HEK293 (cell line): ENCODE measurements at regions not wholly inside any gene's neighbourhood (a gene's known extent, or its start where the extent isn't known, plus 50 kb on each side); places are given as distances from the start of the nearest gene placed in this dataset.

Source experiments
- CTCF ChIA-PET: fragments of 350-600 bp; formaldehyde crosslinking; extraction: SDS; loops from one replicate; lab custom pipeline; 2021; ENCODE audit warnings: antibody characterized with exemption; lab: Yijun Ruan, JAX
- POLR2A ChIA-PET: fragments of 300-600 bp; formaldehyde crosslinking; extraction: SDS; loops from one replicate; lab custom pipeline; 2020; ENCODE audit warnings: antibody characterized with exemption, inconsistent platforms; lab: Yijun Ruan, JAX
- H3K27ac ChIP-seq: fragments of 200-500 bp; sonication (Bioruptor generic); 2 replicates; pipeline ENCODE4 v1.5.1; 2014; ENCODE audit warnings: low read depth, low read length, control low read depth, inconsistent platforms; ENCODE audit errors: extremely low read depth
- H3K36me3 ChIP-seq, 2 experiments: fragments of 200-500 bp in 1 of 2; sonication (Bioruptor generic) in 1 of 2; 1 replicate in 1 of 2; 2 replicates in 1 of 2; pipeline ENCODE4 v1.5.1; 2014 to 2017; ENCODE audit warnings: inconsistent platforms in 2 of 2, low read length in 2 of 2; ENCODE audit not compliant: control insufficient read depth in 2 of 2, insufficient read depth in 1 of 2
- H3K4me1 ChIP-seq: fragments of 200-500 bp; sonication (Bioruptor generic); 2 replicates; pipeline ENCODE4 v1.5.1; 2014; ENCODE audit warnings: mild to moderate bottlenecking, low read length, inconsistent platforms; ENCODE audit not compliant: control insufficient read depth, insufficient read depth
- H3K4me3 ChIP-seq: 2 replicates; pipeline ENCODE4 v1.5.1; 2011; ENCODE audit warnings: low read depth, mild to moderate bottlenecking, control low read depth, low read length, moderate library complexity
- H3K9me3 ChIP-seq: fragments of 200-500 bp; sonication (Bioruptor generic); 2 replicates; pipeline ENCODE4 v1.5.1; 2014; ENCODE audit warnings: low read depth, low read length, inconsistent platforms; ENCODE audit not compliant: control insufficient read depth, insufficient read depth
- KLF16 ChIP-seq: fragments of 450-650 bp; formaldehyde crosslinking; IDR thresholded peaks from 2 replicates; pipeline ENCODE4 v1.5.1; 2017; ENCODE audit warnings: missing biosample characterization, missing genetic modification characterization
- PRDM4 ChIP-seq: fragments of 450-650 bp; formaldehyde crosslinking; IDR thresholded peaks from 2 replicates; pipeline ENCODE4 v1.5.1; 2017; ENCODE audit warnings: missing biosample characterization, missing genetic modification characterization
- RBAK ChIP-seq: fragments of 450-650 bp; formaldehyde crosslinking; IDR thresholded peaks from 2 replicates; pipeline ENCODE4 v1.5.1; 2016; ENCODE audit warnings: missing biosample characterization, missing genetic modification characterization
- REPIN1 ChIP-seq: fragments of 450-650 bp; formaldehyde crosslinking; IDR thresholded peaks from 2 replicates; pipeline ENCODE4 v1.5.1; 2017; ENCODE audit warnings: missing biosample characterization, missing genetic modification characterization, low read depth
- SETDB1 ChIP-seq: IDR thresholded peaks from one replicate; pipeline ENCODE4 v1.6.1; 2017; ENCODE audit warnings: mild to moderate bottlenecking, low read length, moderate library complexity, mixed read lengths; ENCODE audit not compliant: insufficient read length
- SP3 ChIP-seq: fragments of 450-650 bp; formaldehyde crosslinking; IDR thresholded peaks from 2 replicates; pipeline ENCODE4 v1.5.1; 2016; ENCODE audit warnings: missing biosample characterization, missing genetic modification characterization
- YY2 ChIP-seq: fragments of 450-650 bp; formaldehyde crosslinking; IDR thresholded peaks from 2 replicates; pipeline ENCODE4 v1.5.1; 2016; ENCODE audit warnings: missing biosample characterization, missing genetic modification characterization
- ZBTB49 ChIP-seq: fragments of 450-650 bp; formaldehyde crosslinking; IDR thresholded peaks from 2 replicates; pipeline ENCODE4 v1.5.1; 2016; ENCODE audit warnings: missing biosample characterization, missing genetic modification characterization, low read depth
- ZBTB8A ChIP-seq: fragments of 450-650 bp; formaldehyde crosslinking; IDR thresholded peaks from 2 replicates; pipeline ENCODE4 v1.5.1; 2016; ENCODE audit warnings: missing biosample characterization, missing genetic modification characterization
- ZFHX2 ChIP-seq: fragments of 450-650 bp; formaldehyde crosslinking; conservative IDR thresholded peaks from 2 replicates; pipeline ENCODE4 v1.5.1; 2016; ENCODE audit warnings: missing biosample characterization, missing genetic modification characterization
- ZNF184 ChIP-seq: fragments of 450-650 bp; IDR thresholded peaks from 2 replicates; pipeline ENCODE4 v1.5.1; 2018; ENCODE audit warnings: missing biosample characterization, mild to moderate bottlenecking, missing genetic modification characterization
- ZNF202 ChIP-seq: fragments of 450-650 bp; formaldehyde crosslinking; IDR thresholded peaks from 2 replicates; pipeline ENCODE4 v1.5.1; 2016; ENCODE audit warnings: missing biosample characterization, missing genetic modification characterization, borderline replicate concordance
- ZNF266 ChIP-seq: fragments of 450-650 bp; formaldehyde crosslinking; IDR thresholded peaks from 2 replicates; pipeline ENCODE4 v1.5.1; 2016; ENCODE audit warnings: missing biosample characterization, missing genetic modification characterization, low read depth
- ZNF280C ChIP-seq: fragments of 450-650 bp; formaldehyde crosslinking; IDR thresholded peaks from 2 replicates; pipeline ENCODE4 v1.5.1; 2016; ENCODE audit warnings: missing biosample characterization, missing genetic modification characterization
- ZNF280D ChIP-seq: fragments of 450-650 bp; formaldehyde crosslinking; IDR thresholded peaks from 2 replicates; pipeline ENCODE4 v1.5.1; 2016; ENCODE audit warnings: missing biosample characterization, missing genetic modification characterization
- ZNF350 ChIP-seq: fragments of 450-650 bp; formaldehyde crosslinking; IDR thresholded peaks from 2 replicates; pipeline ENCODE4 v1.5.0; 2017; ENCODE audit warnings: missing biosample characterization, mild to moderate bottlenecking, missing genetic modification characterization
- ZNF521 ChIP-seq: fragments of 450-650 bp; formaldehyde crosslinking; IDR thresholded peaks from 2 replicates; pipeline ENCODE4 v1.5.1; 2017; ENCODE audit warnings: missing biosample characterization, mild to moderate bottlenecking, missing genetic modification characterization
- ZNF561 ChIP-seq: fragments of 450-650 bp; IDR thresholded peaks from 2 replicates; pipeline ENCODE4 v1.5.1; 2018; ENCODE audit warnings: missing biosample characterization, missing genetic modification characterization, borderline replicate concordance
- ZNF664 ChIP-seq: fragments of 450-650 bp; formaldehyde crosslinking; IDR thresholded peaks from 2 replicates; pipeline ENCODE4 v1.5.1; 2016; ENCODE audit warnings: missing biosample characterization, missing genetic modification characterization

GRCh38 chr18:39773646-39774045 lies 2181.4 kb upstream of the PIK3C3 start:
- no peaks in the 10 kb centered on the region for H3K9me3 ChIP-seq
- CTCF ChIA-PET: interaction anchor here (0.6 kb wide), 1 partner anchor 988 kb away, joined by 3 read pairs; no protein-coding TSS in a partner anchor
- TF ChIP-seq YY2: no peak
- no peak for TF ChIP-seq ZNF184 (tag by site-specific recombination)
- TF ChIP-seq SP3 (tag by site-specific recombination): 0 out of 2 replicates have a peak, but pooled peaks have one; percentile 15
- TF ChIP-seq, all 188 proteins: peak for 1
- Histone ChIP-seq H3K36me3 (no peaks in the 10 kb centered on the region), H3K4me3 (no peak overlapping the region), H3K4me1 (no peaks in the 10 kb centered on the region), H3K27ac (no peak overlapping the region)
- POLR2A ChIA-PET: no interaction called here

- TF ChIP-seq ZBTB8A (no peak), PRDM4 (tag by site-specific recombination) (no peak), ZNF266 (tag by site-specific recombination) (no peak), ZNF561 (tag by site-specific recombination) (no peak), ZNF280C (no peak), RBAK (no peak), ZNF664 (tag by site-specific recombination) (no peak), KLF16 (no peak), ZBTB49 (tag by site-specific recombination) (no peak), ZNF350 (tag by site-specific recombination) (no peak), ZNF202 (tag by site-specific recombination) (no peak), REPIN1 (tag by site-specific recombination) (no peak), SETDB1 (no peak), ZFHX2 (tag by site-specific recombination) (no peak), ZNF280D (no peak), ZNF521 (no peak)
- TF ChIP-seq, all 188 proteins: peak for 0
- Histone ChIP-seq H3K27ac (no peak overlapping the region), H3K4me1 (no peaks in the 10 kb centered on the region), H3K4me3 (no peak overlapping the region), H3K9me3 (no peaks in the 10 kb centered on the region), H3K36me3 (no peaks in the 10 kb centered on the region)
- ChIA-PET POLR2A (no interaction called here), CTCF (no interaction called here)
Measured at GRCh38 chr18:39772155-39772919, 2182.7 kb upstream of the PIK3C3 start.
